Testis (tissue), 2 donors: ENCODE measurements at regions not wholly inside any gene's neighbourhood (a gene's known extent, or its start where the extent isn't known, plus 50 kb on each side); places are given as distances from the start of the nearest gene placed in this dataset.

ENCODE experiments used
- DNase-seq: peaks from one replicate; pipeline ENCODE4 v3.0.0-alpha.2; 2019
- H3K27ac ChIP-seq, 2 donors: fragments of 200-600 bp; sonication (generic); one replicate each; pipeline ENCODE4 v1.5.1; 2019
- H3K27me3 ChIP-seq: fragments of 200-600 bp; sonication (generic); one replicate; pipeline ENCODE4 v1.5.1; 2019
- H3K36me3 ChIP-seq: fragments of 200-600 bp; sonication (generic); one replicate; pipeline ENCODE4 v1.5.1; 2017; ENCODE audit warnings: low read depth; ENCODE audit errors: missing control alignments
- H3K4me1 ChIP-seq: fragments of 200-600 bp; sonication (generic); one replicate; pipeline ENCODE4 v1.5.1; 2019
- H3K4me3 ChIP-seq, 2 donors: fragments of 200-600 bp; sonication (generic); one replicate each; pipeline ENCODE4 v1.5.1; 2017 to 2019
- H3K9me3 ChIP-seq: fragments of 200-600 bp; sonication (generic); one replicate; pipeline ENCODE4 v1.5.1; 2017
- POLR2A ChIP-seq: fragments of 450-650 bp; IDR thresholded peaks from one replicate; pipeline ENCODE4 v1.6.1; 2017; ENCODE audit warnings: antibody characterized with exemption, mild to moderate bottlenecking, moderate library complexity
- WGBS, 2 donors: methylation state at CpG; one replicate each; pipeline ENCODE4 v1.1.5; 2018; 5-methylcytosine and 5-hydroxymethylcytosine counted together
- intact Hi-C: fragments of 100-400 bp; cut with DNase I; formaldehyde crosslinking; loops from one replicate; pipeline ENCODE4 v1.15.1; 2023; ENCODE audit warnings: low total_unique reads
- TF ChIP-seq, protein P1 (sequence below), 3 experiments: fragments of 450-650 bp in 2 of 3; fragments of 200-600 bp in 1 of 3; sonication (generic) in 1 of 3; IDR thresholded peaks; one replicate each; pipeline ENCODE4 v1.5.1; 2016 to 2019; ENCODE audit warnings: antibody characterized with exemption in 3 of 3, mild to moderate bottlenecking in 2 of 3, moderate library complexity in 1 of 3

- Histone ChIP-seq H3K4me1 (peaks cover 4% of the 10 kb centered on the region), H3K36me3 (no peaks in the 10 kb centered on the region), H3K27ac (peak overlapping the region; percentile 27 to 68), H3K4me3 (no peak overlapping the region), H3K27me3 (no peaks in the 10 kb centered on the region), H3K9me3 (no peaks in the 10 kb centered on the region)
- intact Hi-C loops, result no loop called here
- DNase-seq, result peak; percentile 47
- TF ChIP-seq, protein P1, sequence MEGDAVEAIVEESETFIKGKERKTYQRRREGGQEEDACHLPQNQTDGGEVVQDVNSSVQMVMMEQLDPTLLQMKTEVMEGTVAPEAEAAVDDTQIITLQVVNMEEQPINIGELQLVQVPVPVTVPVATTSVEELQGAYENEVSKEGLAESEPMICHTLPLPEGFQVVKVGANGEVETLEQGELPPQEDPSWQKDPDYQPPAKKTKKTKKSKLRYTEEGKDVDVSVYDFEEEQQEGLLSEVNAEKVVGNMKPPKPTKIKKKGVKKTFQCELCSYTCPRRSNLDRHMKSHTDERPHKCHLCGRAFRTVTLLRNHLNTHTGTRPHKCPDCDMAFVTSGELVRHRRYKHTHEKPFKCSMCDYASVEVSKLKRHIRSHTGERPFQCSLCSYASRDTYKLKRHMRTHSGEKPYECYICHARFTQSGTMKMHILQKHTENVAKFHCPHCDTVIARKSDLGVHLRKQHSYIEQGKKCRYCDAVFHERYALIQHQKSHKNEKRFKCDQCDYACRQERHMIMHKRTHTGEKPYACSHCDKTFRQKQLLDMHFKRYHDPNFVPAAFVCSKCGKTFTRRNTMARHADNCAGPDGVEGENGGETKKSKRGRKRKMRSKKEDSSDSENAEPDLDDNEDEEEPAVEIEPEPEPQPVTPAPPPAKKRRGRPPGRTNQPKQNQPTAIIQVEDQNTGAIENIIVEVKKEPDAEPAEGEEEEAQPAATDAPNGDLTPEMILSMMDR (IDR thresholded peaks at IDR 0.05), result no peak
- no peak for TF ChIP-seq POLR2A
- 72 to 76% methylated on average over 28 to 35 of the region's 35 CpGs for WGBS, 2 donors
Observed at GRCh38 chr4:3384771-3385710, 56.7 kb upstream of the HGFAC start.

DNA sequence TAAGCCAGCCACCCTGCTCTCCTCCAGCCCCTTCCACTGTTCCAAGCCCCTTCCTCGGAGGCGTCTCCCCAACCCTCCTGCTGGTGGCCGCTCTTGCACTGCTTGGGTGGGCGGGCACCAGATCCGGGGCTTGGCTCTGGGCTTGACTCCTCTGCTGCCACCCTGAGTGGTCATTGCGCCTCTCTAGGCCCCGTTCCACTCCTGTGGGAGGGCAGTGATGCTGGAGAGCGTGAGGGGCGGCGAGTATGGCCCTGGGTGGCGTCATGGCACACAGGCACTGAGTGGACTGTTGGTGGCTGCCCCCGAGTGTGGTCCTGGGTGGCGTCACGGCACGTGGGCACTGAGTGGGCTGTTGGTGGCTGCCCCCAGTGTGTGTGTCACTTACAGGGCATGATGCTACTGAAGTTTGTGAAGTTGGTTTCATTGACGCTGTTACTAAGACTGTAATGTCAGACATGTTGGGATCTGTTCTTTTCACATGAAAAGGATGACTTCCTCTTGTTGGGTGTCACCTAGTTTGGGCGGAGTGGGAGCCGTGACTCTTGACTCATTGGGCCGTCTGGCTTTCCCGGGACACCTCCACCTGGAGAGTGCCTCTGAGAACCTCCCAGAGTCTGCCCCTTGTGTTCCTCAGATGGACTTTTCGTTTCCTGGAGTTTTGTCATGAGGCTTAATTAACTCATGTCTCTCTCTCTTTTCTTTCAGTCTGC, 55.9 kb upstream of the HGFAC start:
- WGBS, 2 donors, result 91 to 94% methylated on average over 9 to 21 of the region's 21 CpGs
- peaks cover 4% of the 10 kb centered on the region for H3K4me1 ChIP-seq

DNA sequence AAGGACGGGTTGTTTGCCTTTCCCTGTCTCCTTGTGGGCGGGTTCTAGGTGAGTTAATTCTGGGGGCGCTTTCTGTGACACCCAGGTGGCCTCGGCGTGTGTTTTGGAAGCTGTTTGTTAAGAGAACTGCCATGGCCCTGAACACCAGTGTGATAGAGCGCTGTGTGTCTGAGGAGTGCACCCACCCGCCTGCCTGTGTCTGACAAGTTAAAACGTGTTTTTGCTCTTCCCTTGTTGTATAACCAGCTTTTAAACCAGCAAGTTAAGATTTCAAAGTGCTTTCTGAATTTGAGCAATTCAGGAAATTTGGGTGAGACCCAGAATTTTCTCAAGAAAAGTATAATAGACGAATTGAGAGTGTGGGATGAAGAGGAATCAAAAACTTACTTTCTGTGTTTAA, 55.2 kb upstream of the HGFAC start:
- Histone ChIP-seq H3K4me3 (no peak overlapping the region), H3K4me1 (peaks cover 4% of the 10 kb centered on the region)

More for the DNA sequence above, 55.9 kb upstream of the HGFAC start:
- Histone ChIP-seq H3K4me3 (no peak overlapping the region), H3K9me3 (no peaks in the 10 kb centered on the region), H3K36me3 (no peaks in the 10 kb centered on the region), H3K27ac (peak overlapping the region; percentile 27 to 68), H3K27me3 (no peaks in the 10 kb centered on the region)
- peak; percentile 9 for DNase-seq
- TF ChIP-seq, protein P1 (IDR thresholded peaks at IDR 0.05), result no peak
- TF ChIP-seq POLR2A, result no peak
- intact Hi-C loops, result no loop called here

GRCh38 chr4:3387154-3387942, 54.4 kb upstream of the HGFAC start:
- no peaks in the 10 kb centered on the region for H3K27me3 ChIP-seq
- no peaks in the 10 kb centered on the region for H3K36me3 ChIP-seq
- intact Hi-C loops, result no loop called here
- peaks cover 4% of the 10 kb centered on the region for H3K4me1 ChIP-seq
- H3K9me3 ChIP-seq, result no peaks in the 10 kb centered on the region
- peak overlapping the region; percentile 50 to 74 for H3K27ac ChIP-seq
- DNase-seq, result no peak
- WGBS, 2 donors, result 52 to 60% methylated on average over 15 of the region's 15 CpGs
- TF ChIP-seq, protein P1 (IDR thresholded peaks at IDR 0.05), result no peak
- no peak for TF ChIP-seq POLR2A
- peak overlapping the region in 1 of 2 donors; percentile 4 for H3K4me3 ChIP-seq

More for the DNA sequence above, 55.2 kb upstream of the HGFAC start:
- H3K27ac ChIP-seq, result no peak overlapping the region
- no peaks in the 10 kb centered on the region for H3K27me3 ChIP-seq
- WGBS, 2 donors, result 72 to 77% methylated on average over 9 of the region's 9 CpGs
- H3K9me3 ChIP-seq, result no peaks in the 10 kb centered on the region
- H3K36me3 ChIP-seq, result no peaks in the 10 kb centered on the region
- intact Hi-C loops, result no loop called here
- TF ChIP-seq, protein P1 (IDR thresholded peaks at IDR 0.05), result no peak
- TF ChIP-seq POLR2A, result no peak
- no peak for DNase-seq
